Thyroid gland (tissue), 4 donors: ENCODE measurements at regions not wholly inside any gene's neighbourhood (a gene's known extent, or its start where the extent isn't known, plus 50 kb on each side); places are given as distances from the start of the nearest gene placed in this dataset.

Experiments
- DNase-seq, 2 donors: peaks; one replicate each; pipeline ENCODE4 v3.0.0-alpha.2; 2019
- H3K27ac ChIP-seq, 3 donors: fragments of 200-600 bp; sonication (generic); 1 replicate in 2 of 3; 2 replicates in 1 of 3; pipeline ENCODE4 v1.5.1; 2016 to 2019; ENCODE audit warnings: mild to moderate bottlenecking in 1 of 3, moderate library complexity in 1 of 3
- H3K27me3 ChIP-seq: fragments of 200-600 bp; sonication (generic); one replicate; pipeline ENCODE4 v1.5.1; 2019
- H3K36me3 ChIP-seq, 2 donors: fragments of 200-600 bp; sonication (generic); one replicate each; pipeline ENCODE4 v1.5.1; 2016 to 2019
- H3K4me1 ChIP-seq, 2 donors: fragments of 200-600 bp; sonication (generic); one replicate each; pipeline ENCODE4 v1.5.1; 2017 to 2019
- H3K4me3 ChIP-seq, 3 donors: fragments of 200-600 bp; sonication (generic); replicated peaks in 1 of 3; 1 replicate in 2 of 3; 2 replicates in 1 of 3; pipeline ENCODE4 v1.5.1; 2016; ENCODE audit warnings: mild to moderate bottlenecking in 1 of 3
- H3K9me3 ChIP-seq: fragments of 200-600 bp; sonication (generic); one replicate; pipeline ENCODE4 v1.5.1; 2017
- POLR2A ChIP-seq, 2 donors: fragments of 450-650 bp; IDR thresholded peaks; one replicate each; pipeline ENCODE4 v1.6.1; 2017; ENCODE audit warnings: antibody characterized with exemption in 2 of 2, mild to moderate bottlenecking in 2 of 2, moderate library complexity in 1 of 2
- WGBS, 2 donors: methylation state at CpG; one replicate each; pipeline ENCODE4 v1.1.5; 2017; 5-methylcytosine and 5-hydroxymethylcytosine counted together
- intact Hi-C: fragments of 100-400 bp; cut with DNase I; formaldehyde crosslinking; loops from one replicate; pipeline ENCODE4 v1.15.1; 2023
- TF ChIP-seq, protein P1 (sequence below), 6 experiments: fragments of 200-600 bp in 3 of 6; fragments of 450-650 bp in 3 of 6; sonication (generic) in 3 of 6; IDR thresholded peaks; one replicate each; pipeline ENCODE4 v1.5.1; 2016 to 2019; ENCODE audit warnings: antibody characterized with exemption in 6 of 6, mild to moderate bottlenecking in 2 of 6, inconsistent platforms in 1 of 6, moderate library complexity in 1 of 6

DNA sequence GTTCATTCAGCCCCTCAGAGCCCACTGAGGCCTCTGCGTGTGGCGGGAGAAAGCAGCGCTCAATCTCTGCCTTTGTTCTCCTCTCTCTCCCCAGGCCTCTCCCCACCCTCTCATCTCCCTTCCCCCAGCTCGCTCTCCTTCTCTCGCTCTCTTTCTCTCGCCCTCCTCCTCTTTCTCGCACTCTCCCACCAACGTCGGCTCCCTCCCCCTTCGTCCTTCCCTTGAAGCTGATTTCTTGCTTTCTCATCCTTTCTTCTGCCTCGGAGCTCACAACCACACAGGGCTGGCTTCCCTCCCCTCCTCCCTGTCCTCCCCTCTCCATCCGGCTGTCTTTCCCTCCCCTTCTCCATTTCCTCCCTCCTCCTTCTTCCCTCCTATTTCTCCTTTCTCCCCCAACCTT lies 96.4 kb downstream of the LRRC74A start:
- Histone ChIP-seq H3K4me1 (peaks cover 43 to 62% of the 10 kb centered on the region in 2 donors), H3K9me3 (no peaks in the 10 kb centered on the region), H3K27me3 (no peaks in the 10 kb centered on the region), H3K36me3 (no peaks in the 10 kb centered on the region), H3K4me3 (no peak overlapping the region), H3K27ac (peak overlapping the region; percentile 22 to 47 (median 26))
- no peak for DNase-seq
- intact Hi-C loops, result no loop called here
- WGBS, 2 donors, result 78% methylated on average over 11 of the region's 12 CpGs
- no peak for TF ChIP-seq POLR2A (IDR thresholded peaks at IDR 0.05)
- TF ChIP-seq, protein P1, sequence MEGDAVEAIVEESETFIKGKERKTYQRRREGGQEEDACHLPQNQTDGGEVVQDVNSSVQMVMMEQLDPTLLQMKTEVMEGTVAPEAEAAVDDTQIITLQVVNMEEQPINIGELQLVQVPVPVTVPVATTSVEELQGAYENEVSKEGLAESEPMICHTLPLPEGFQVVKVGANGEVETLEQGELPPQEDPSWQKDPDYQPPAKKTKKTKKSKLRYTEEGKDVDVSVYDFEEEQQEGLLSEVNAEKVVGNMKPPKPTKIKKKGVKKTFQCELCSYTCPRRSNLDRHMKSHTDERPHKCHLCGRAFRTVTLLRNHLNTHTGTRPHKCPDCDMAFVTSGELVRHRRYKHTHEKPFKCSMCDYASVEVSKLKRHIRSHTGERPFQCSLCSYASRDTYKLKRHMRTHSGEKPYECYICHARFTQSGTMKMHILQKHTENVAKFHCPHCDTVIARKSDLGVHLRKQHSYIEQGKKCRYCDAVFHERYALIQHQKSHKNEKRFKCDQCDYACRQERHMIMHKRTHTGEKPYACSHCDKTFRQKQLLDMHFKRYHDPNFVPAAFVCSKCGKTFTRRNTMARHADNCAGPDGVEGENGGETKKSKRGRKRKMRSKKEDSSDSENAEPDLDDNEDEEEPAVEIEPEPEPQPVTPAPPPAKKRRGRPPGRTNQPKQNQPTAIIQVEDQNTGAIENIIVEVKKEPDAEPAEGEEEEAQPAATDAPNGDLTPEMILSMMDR (IDR thresholded peaks at IDR 0.05), result no peak

DNA sequence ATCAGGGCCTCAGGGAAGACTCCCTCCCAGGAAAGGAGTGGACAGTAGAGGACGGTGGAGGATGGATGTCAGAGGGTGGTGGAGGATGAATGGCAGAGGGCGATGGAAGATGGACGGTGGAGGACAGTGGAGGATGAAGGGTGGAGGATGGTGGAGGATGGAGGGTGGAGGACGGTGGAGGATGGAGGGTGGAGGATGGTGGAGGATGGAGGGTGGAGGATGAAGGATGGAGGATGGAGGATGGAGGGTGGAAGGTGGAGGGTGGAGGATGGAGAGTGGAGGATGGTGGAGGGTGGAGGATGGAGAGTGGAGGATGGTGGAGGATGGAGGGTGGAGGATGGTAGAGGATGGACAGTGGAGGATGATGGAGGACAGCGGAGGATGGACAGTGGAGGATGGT lies 95.9 kb downstream of the LRRC74A start:
- H3K4me3 ChIP-seq, result no peak overlapping the region
- 95 to 99% methylated on average over 5 of the region's 5 CpGs for WGBS, 2 donors
- DNase-seq, result no peak
- H3K36me3 ChIP-seq, result no peaks in the 10 kb centered on the region
- intact Hi-C loops, result no loop called here
- TF ChIP-seq POLR2A (IDR thresholded peaks at IDR 0.05), result no peak
- TF ChIP-seq, protein P1 (IDR thresholded peaks at IDR 0.05), result no peak
- H3K9me3 ChIP-seq, result no peaks in the 10 kb centered on the region
- peak overlapping the region; percentile 12 to 94 (median 87) for H3K27ac ChIP-seq
- H3K4me1 ChIP-seq, result peaks cover 46 to 62% of the 10 kb centered on the region in 2 donors
- H3K27me3 ChIP-seq, result no peaks in the 10 kb centered on the region

DNA sequence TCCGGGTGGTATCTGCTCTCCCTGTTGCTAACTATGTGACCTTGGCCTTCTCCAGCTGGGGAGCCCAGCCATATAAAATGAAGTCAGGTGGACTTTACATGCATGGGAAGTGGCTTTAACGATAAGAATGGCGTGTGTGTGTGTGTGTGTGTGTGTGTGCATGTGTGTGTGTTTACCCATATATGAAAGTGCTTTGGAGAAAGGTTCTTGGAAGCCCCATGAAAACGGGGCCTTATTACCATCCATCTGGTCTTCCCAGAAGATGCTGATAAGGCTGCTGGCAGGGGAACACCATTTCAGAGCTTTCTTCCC lies 94.8 kb downstream of the LRRC74A start:
- H3K27me3 ChIP-seq, result no peaks in the 10 kb centered on the region
- H3K4me1 ChIP-seq, result peaks cover 49 to 65% of the 10 kb centered on the region in 2 donors
- TF ChIP-seq, protein P1 (IDR thresholded peaks at IDR 0.05), result no peak
- TF ChIP-seq POLR2A (IDR thresholded peaks at IDR 0.05), result no peak
- no peaks in the 10 kb centered on the region for H3K9me3 ChIP-seq
- intact Hi-C loops, result no loop called here
- 51 to 67% methylated on average over 3 to 4 of the region's 4 CpGs for WGBS, 2 donors
- no peak overlapping the region for H3K4me3 ChIP-seq
- H3K27ac ChIP-seq, result peak overlapping the region; percentile 87 to 94 (median 87)
- no peaks in the 10 kb centered on the region for H3K36me3 ChIP-seq
- no peak for DNase-seq

DNA sequence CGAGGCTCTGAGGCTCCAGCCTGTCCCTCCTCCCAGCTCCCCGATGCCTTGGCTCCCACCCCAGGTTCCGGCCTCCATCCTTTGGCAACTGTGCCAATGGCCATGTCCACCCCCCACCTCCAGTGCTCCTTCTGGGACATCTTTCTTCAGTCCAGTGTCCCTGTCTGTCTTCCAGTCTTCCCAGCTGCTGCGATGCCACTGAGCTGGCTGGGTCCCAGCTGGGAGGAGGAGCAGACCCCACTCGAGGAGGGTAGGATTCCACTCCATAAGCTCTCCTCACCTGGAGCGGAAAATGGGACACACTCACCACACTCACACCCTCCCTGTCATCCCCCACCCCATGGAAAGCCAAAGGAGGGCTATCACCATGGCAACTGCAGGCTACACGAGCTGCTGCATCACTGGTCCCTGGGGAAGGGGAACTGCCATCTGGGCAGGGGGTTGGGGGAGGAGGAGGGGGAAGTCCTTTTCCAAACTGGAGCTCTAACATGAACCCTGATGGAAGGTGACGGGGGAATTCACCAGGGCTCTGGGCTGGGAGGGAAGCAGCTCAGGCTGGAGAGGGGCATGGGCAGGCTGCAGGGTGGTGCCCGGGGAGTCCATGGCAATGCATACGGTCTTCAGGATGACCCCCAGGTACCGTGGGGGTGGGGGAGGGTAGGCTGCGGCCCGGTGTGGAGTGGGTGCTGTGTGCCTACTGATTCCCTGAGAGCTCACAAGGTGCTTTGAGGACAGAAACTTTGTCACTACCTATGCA lies 94.3 kb downstream of the LRRC74A start:
- DNase-seq, result peak; percentile 38 to 43
- Histone ChIP-seq H3K36me3 (no peaks in the 10 kb centered on the region), H3K9me3 (no peaks in the 10 kb centered on the region), H3K27ac (peak overlapping the region; percentile 87 to 94 (median 87)), H3K4me3 (no peak overlapping the region), H3K27me3 (no peaks in the 10 kb centered on the region), H3K4me1 (peaks cover 49 to 65% of the 10 kb centered on the region in 2 donors)
- TF ChIP-seq POLR2A (IDR thresholded peaks at IDR 0.05), result no peak
- TF ChIP-seq, protein P1 (IDR thresholded peaks at IDR 0.05), result no peak
- intact Hi-C loops, result no loop called here
- 44 to 50% methylated on average over 12 of the region's 13 CpGs for WGBS, 2 donors
